ENCODE measurements at regions not wholly inside any gene's neighbourhood (a gene's known extent, or its start where the extent isn't known, plus 50 kb on each side); places are given as distances from the start of the nearest gene placed in this dataset.
A peak's percentile ranks its signal among the peaks of the same experiment; 100 is the strongest.

GRCh38 chr7:144908324-144908723 lies 72.5 kb upstream of the TPK1 start:
- H3K27me3 ChIP-seq (replicated peaks in 1 of 4; ENCODE audit: control insufficient read depth in 3 of 4, extremely low read depth in 1 of 4, insufficient read depth in 3 of 4, low read length in 3 of 4), result no peaks in the 10 kb centered on the region
- no peaks in the 10 kb centered on the region for H3K9me3 ChIP-seq (ENCODE audit: insufficient read depth in 2 of 2, low read depth in 1 of 2, low read length in 1 of 2)
- no peak overlapping the region for H4K8ac ChIP-seq (ENCODE audit: extremely low read depth, insufficient read depth, low read length)
- H2BK15ac ChIP-seq (ENCODE audit: low read length), result no peak overlapping the region
- H3K4me1 ChIP-seq (replicated peaks in 1 of 4; ENCODE audit: control insufficient read depth in 3 of 4, insufficient read depth in 4 of 4, low read length in 3 of 4), result peaks cover 0 to 4% (median under 1%) of the 10 kb centered on the region in 4 experiments; a peak in 2 of 7 replicates
- H2BK12ac ChIP-seq (ENCODE audit: low read depth, low read length), result no peak overlapping the region
- no peak overlapping the region for H2AK5ac ChIP-seq (ENCODE audit: low read depth, low read length)
- DNase-seq (ENCODE audit: low read depth in 1 of 2, low spot score in 2 of 2) (no peak), FAIRE-seq (no peak)
- no peak overlapping the region for H4K5ac ChIP-seq (ENCODE audit: insufficient read length, low read depth, low read length)
- no peaks in the 10 kb centered on the region for H3K79me1 ChIP-seq (ENCODE audit: low read depth, low read length)
- no peak overlapping the region for H3K23ac ChIP-seq (ENCODE audit: insufficient read length)
- H3K36me3 ChIP-seq (ENCODE audit: control insufficient read depth in 2 of 4, insufficient read depth in 4 of 4, low read length in 3 of 4), result no peaks in the 10 kb centered on the region
- H4K20me1 ChIP-seq (replicated peaks in 1 of 2; ENCODE audit: control insufficient read depth in 1 of 2, insufficient read depth in 2 of 2, low read length in 2 of 2), result no peaks in the 10 kb centered on the region
- no peak overlapping the region for H3K18ac ChIP-seq (ENCODE audit: extremely low read depth, low read length)
- no peak overlapping the region for H3K14ac ChIP-seq (ENCODE audit: insufficient read length)
- H2BK5ac ChIP-seq (ENCODE audit: low read depth, low read length), result no peak overlapping the region
- no peak overlapping the region for H3K4ac ChIP-seq (replicated peaks; ENCODE audit: insufficient read length, low read depth, low read length)
- no peaks in the 10 kb centered on the region for H3K23me2 ChIP-seq (ENCODE audit: low read depth, low read length)
- H3K4me2 ChIP-seq (ENCODE audit: insufficient read depth in 1 of 2, low read depth in 2 of 2, low read length in 2 of 2), result no peak overlapping the region
- peak overlapping the region; percentile 90 for H2AFZ ChIP-seq (ENCODE audit: low read length)
- no peak overlapping the region for H3K4me3 ChIP-seq (ENCODE audit: extremely low read depth in 1 of 4, insufficient read depth in 2 of 4, low read depth in 3 of 4, low read length in 4 of 4)
- H4K91ac ChIP-seq (replicated peaks; ENCODE audit: insufficient read length, low read length), result no peak overlapping the region
- H3K79me2 ChIP-seq (ENCODE audit: control insufficient read depth in 1 of 2, insufficient read depth in 2 of 2, low read length in 2 of 2), result no peaks in the 10 kb centered on the region
- ChIA-PET CTCF (ENCODE audit: partially characterized antibody) (interaction anchor here (0.6 to 1.3 kb wide), 2 partner anchors 17 to 244 kb away, joined by 3 read pairs; no protein-coding TSS in a partner anchor), POLR2A (ENCODE audit: partially characterized antibody) (no interaction called here)
- no peak overlapping the region for H2BK120ac ChIP-seq (replicated peaks; ENCODE audit: low read depth, low read length)
- no peak for TF ChIP-seq SRF (IDR thresholded peaks at IDR 0.05; ENCODE audit: low read depth, low read length)
- no peak overlapping the region for H3K27ac ChIP-seq (ENCODE audit: low read depth, low read length)
- H3K9ac ChIP-seq (replicated peaks in 1 of 4; ENCODE audit: extremely low read depth in 1 of 4, low read depth in 3 of 4, low read length in 3 of 4), result no peak overlapping the region
- no peak overlapping the region for H2BK20ac ChIP-seq (ENCODE audit: low read length)
- 95% methylated on average over 1 of the region's 1 CpG; no CpG with 5 or more reads in 1 of the 2 experiments for WGBS, 2 experiments (ENCODE audit: extremely low coverage in 1 of 2, insufficient coverage in 1 of 2, insufficient read length in 1 of 2, insufficient replicate concordance in 2 of 2, low coverage in 1 of 2, low lambda C conversion rate in 2 of 2, missing lambda C conversion rate in 1 of 2)
- no peak overlapping the region for H3K56ac ChIP-seq (replicated peaks; ENCODE audit: insufficient read length, low read depth, low read length)
